PC-9 (cell line): ENCODE measurements at regions not wholly inside any gene's neighbourhood (a gene's known extent, or its start where the extent isn't known, plus 50 kb on each side); places are given as distances from the start of the nearest gene placed in this dataset.

ENCODE experiments used
- EZH2 ChIP-seq: fragments of 200-600 bp; sonication (generic); IDR thresholded peaks from 2 replicates; pipeline ENCODE4 v1.8.0; 2017; ENCODE audit warnings: antibody characterized with exemption, low read depth
- TF ChIP-seq, protein P1 (sequence below): fragments of 200-600 bp; sonication (generic); conservative IDR thresholded peaks from 2 replicates; pipeline ENCODE4 v1.6.1; 2017; ENCODE audit warnings: mixed run types, antibody characterized with exemption, mild to moderate bottlenecking, moderate library complexity

DNA sequence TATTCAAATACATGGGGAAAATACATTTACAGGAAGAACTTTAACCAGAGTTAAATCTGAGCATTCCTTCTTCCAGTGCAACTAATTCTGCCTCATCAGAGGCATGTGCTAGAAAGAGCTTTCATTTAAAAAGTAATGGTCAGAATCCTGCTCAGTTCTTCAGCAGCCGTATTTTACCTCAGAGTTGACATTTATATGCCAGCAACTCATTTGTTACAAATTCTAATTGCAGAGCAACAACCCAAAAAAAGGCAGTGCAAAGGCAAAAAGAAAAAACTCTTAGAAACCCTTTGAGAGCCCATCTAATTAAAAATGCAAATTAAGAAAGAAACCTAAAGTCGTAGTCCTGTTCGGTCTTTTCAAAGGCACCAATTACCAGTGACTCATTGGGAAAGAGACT lies 392.5 kb downstream of the PBX1 start:
- TF ChIP-seq, protein P1, sequence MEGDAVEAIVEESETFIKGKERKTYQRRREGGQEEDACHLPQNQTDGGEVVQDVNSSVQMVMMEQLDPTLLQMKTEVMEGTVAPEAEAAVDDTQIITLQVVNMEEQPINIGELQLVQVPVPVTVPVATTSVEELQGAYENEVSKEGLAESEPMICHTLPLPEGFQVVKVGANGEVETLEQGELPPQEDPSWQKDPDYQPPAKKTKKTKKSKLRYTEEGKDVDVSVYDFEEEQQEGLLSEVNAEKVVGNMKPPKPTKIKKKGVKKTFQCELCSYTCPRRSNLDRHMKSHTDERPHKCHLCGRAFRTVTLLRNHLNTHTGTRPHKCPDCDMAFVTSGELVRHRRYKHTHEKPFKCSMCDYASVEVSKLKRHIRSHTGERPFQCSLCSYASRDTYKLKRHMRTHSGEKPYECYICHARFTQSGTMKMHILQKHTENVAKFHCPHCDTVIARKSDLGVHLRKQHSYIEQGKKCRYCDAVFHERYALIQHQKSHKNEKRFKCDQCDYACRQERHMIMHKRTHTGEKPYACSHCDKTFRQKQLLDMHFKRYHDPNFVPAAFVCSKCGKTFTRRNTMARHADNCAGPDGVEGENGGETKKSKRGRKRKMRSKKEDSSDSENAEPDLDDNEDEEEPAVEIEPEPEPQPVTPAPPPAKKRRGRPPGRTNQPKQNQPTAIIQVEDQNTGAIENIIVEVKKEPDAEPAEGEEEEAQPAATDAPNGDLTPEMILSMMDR, result no peak
- TF ChIP-seq EZH2, result no peak
